Ovary (tissue), 7 donors: ENCODE measurements at regions not wholly inside any gene's neighbourhood (a gene's known extent, or its start where the extent isn't known, plus 50 kb on each side); places are given as distances from the start of the nearest gene placed in this dataset.
A peak's percentile ranks its signal among the peaks of the same experiment; 100 is the strongest.

Source experiments
- DNase-seq, 5 donors: peaks; one replicate each; pipeline ENCODE4 v3.0.0-alpha.2; 2019 to 2020
- H3K27ac ChIP-seq, 2 donors: fragments of 200-600 bp; one replicate each; pipeline versions ENCODE4 v1.5.1 to v1.8.0; 2019 to 2022
- H3K27me3 ChIP-seq: fragments of 200-600 bp; one replicate; pipeline ENCODE4 v1.8.0; 2022
- H3K36me3 ChIP-seq: fragments of 200-600 bp; sonication (generic); one replicate; pipeline ENCODE4 v1.5.1; 2019
- H3K4me1 ChIP-seq: one replicate; pipeline ENCODE4 v1.8.1; 2013; ENCODE audit warnings: mild to moderate bottlenecking, moderate library complexity; ENCODE audit not compliant: insufficient read depth
- H3K4me3 ChIP-seq: fragments of 200-600 bp; sonication (generic); one replicate; pipeline ENCODE4 v1.5.1; 2017
- H3K9me3 ChIP-seq, 2 donors: fragments of 200-600 bp in 1 of 2; sonication (generic) in 1 of 2; one replicate each; pipeline versions ENCODE4 v1.5.1 to v1.8.1; 2013 to 2019; ENCODE audit warnings: mild to moderate bottlenecking in 1 of 2, moderate library complexity in 1 of 2
- EP300 ChIP-seq: sonication (generic); formaldehyde crosslinking; IDR thresholded peaks from one replicate; pipeline ENCODE4 v1.6.1; 2017; ENCODE audit warnings: antibody characterized with exemption
- POLR2A ChIP-seq: fragments of 450-650 bp; IDR thresholded peaks from one replicate; pipeline ENCODE4 v1.6.1; 2017; ENCODE audit warnings: antibody characterized with exemption, mild to moderate bottlenecking, moderate library complexity
- WGBS, 3 donors: extraction: QIAGEN DNeasy Blood & Tissue Kit in 1 of 3; methylation state at CpG; one replicate each; pipeline versions ENCODE4 v1.1.5 to v1.1.7; 2013 to 2017; 5-methylcytosine and 5-hydroxymethylcytosine counted together
- intact Hi-C, 4 donors: fragments of 100-400 bp; cut with DNase I; formaldehyde crosslinking; loops; one replicate each; pipeline versions ENCODE4 v1.11.0 to v1.15.1; 2022 to 2023
- TF ChIP-seq, protein P1 (sequence below), 3 donors: fragments of 450-650 bp in 2 of 3; fragments of 200-600 bp in 1 of 3; IDR thresholded peaks; one replicate each; pipeline versions ENCODE4 v1.5.1 to v1.8.0; 2016 to 2022; ENCODE audit warnings: antibody characterized with exemption in 3 of 3, mild to moderate bottlenecking in 1 of 3
- donor health status: DM: no; HTN: no; CAD: no; lungs with moderate emphysema.
- donor health status: DM: no; HTN: no; CAD: no.
- donor health status: Bipolar disorder and iron deficiency.
- donor health status: DM: no; HTN: no; CAD: no.
- donor health status: DM: yes; HTN: yes; CAD: no.

DNA sequence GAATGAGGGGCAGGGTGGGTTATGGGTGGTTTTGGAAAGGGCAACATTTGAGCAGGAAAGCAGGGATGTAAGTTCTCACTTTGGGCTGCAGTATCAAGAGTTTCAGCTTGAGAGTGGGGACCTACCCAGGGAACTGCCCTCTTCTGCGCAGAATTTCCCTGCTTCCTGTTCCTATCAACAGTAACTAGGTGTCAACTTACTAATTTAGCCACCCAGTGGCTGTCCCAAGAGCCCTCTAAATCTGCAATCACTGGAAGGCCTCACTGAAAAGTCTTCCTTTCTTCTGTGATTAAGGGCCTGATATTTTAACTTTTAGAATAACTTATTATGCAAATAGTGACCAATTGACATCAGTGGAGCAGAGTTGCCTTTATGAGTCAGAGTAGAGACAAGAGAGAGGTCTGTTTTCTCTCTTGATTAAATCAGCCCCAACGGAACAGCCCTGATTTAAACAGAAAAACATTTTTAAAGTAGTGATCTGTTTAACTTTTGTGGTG, 118.2 kb upstream of the RIPOR2 start:
- Histone ChIP-seq H3K4me3 (no peak overlapping the region), H3K27me3 (no peaks in the 10 kb centered on the region), H3K9me3 (no peaks in the 10 kb centered on the region), H3K4me1 (no peaks in the 10 kb centered on the region), H3K27ac (no peak overlapping the region), H3K36me3 (no peaks in the 10 kb centered on the region)
- intact Hi-C loops = no loop called here
- no peak for TF ChIP-seq EP300
- TF ChIP-seq, protein P1, sequence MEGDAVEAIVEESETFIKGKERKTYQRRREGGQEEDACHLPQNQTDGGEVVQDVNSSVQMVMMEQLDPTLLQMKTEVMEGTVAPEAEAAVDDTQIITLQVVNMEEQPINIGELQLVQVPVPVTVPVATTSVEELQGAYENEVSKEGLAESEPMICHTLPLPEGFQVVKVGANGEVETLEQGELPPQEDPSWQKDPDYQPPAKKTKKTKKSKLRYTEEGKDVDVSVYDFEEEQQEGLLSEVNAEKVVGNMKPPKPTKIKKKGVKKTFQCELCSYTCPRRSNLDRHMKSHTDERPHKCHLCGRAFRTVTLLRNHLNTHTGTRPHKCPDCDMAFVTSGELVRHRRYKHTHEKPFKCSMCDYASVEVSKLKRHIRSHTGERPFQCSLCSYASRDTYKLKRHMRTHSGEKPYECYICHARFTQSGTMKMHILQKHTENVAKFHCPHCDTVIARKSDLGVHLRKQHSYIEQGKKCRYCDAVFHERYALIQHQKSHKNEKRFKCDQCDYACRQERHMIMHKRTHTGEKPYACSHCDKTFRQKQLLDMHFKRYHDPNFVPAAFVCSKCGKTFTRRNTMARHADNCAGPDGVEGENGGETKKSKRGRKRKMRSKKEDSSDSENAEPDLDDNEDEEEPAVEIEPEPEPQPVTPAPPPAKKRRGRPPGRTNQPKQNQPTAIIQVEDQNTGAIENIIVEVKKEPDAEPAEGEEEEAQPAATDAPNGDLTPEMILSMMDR (IDR thresholded peaks at IDR 0.05) = peak in 1 of 3 donors; percentile 17
- no peak for DNase-seq
- WGBS, 3 donors = 27 to 49% (median 39%) methylated on average over 2 of the region's 2 CpGs

DNA sequence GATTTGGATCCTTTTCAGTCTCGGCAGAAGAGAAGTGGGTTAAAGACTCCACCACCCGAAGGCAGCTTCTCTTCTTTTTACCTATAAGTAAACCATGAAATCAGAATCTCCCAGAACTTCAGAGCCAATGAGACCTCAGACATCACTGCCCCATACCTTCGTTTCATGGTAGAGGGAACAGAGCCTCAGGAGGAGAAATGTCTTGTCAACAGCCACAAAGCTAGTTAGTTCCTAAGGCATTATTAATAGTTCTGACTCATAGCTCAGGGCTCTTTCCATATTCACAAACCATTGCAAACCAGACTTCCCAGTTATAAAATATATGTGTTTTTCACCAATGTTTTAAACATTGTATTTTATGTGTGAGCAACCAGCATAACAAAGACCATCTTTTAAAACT, 118.7 kb upstream of the RIPOR2 start:
- DNase-seq = no peak
- 41 to 58% (median 57%) methylated on average over 3 of the region's 3 CpGs for WGBS, 3 donors
- H3K4me1 ChIP-seq = no peaks in the 10 kb centered on the region
- TF ChIP-seq POLR2A (no peak), EP300 (no peak)
- TF ChIP-seq, protein P1 (IDR thresholded peaks at IDR 0.05) = no peak
- no peaks in the 10 kb centered on the region for H3K36me3 ChIP-seq
- H3K4me3 ChIP-seq = no peak overlapping the region
- no peaks in the 10 kb centered on the region for H3K27me3 ChIP-seq
- H3K9me3 ChIP-seq = no peaks in the 10 kb centered on the region
- intact Hi-C loops = no loop called here
- no peak overlapping the region for H3K27ac ChIP-seq

DNA sequence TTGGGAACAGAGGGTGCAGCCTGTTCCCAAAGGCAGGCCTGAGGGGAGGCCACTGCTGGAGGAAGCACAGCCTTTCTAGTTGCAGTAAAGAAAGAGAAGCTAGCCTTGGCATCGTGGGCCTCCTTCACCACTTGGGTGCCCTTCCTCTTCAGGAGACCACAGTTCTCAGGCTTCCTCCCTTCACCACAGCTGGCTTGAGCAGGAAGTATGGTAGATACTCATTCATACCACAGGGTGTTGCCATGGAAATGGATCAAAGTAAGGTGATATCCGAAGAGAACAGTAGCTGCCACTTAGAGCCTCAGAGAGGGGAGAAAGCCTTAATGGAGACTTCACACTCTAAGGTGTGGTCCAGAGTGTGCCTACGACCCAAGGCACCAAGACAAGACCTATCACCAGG, 120.4 kb upstream of the RIPOR2 start:
- intact Hi-C loops = no loop called here
- no peak for DNase-seq
- no peaks in the 10 kb centered on the region for H3K9me3 ChIP-seq
- H3K27ac ChIP-seq = no peak overlapping the region
- H3K4me1 ChIP-seq = peaks cover under 1% of the 10 kb centered on the region
- no peaks in the 10 kb centered on the region for H3K27me3 ChIP-seq
- WGBS, 3 donors = 83 to 88% (median 87%) methylated on average over 3 of the region's 3 CpGs
- TF ChIP-seq, protein P1 (IDR thresholded peaks at IDR 0.05) = no peak
- TF ChIP-seq EP300 (no peak), POLR2A (no peak)
- no peak overlapping the region for H3K4me3 ChIP-seq
- H3K36me3 ChIP-seq = no peaks in the 10 kb centered on the region

DNA sequence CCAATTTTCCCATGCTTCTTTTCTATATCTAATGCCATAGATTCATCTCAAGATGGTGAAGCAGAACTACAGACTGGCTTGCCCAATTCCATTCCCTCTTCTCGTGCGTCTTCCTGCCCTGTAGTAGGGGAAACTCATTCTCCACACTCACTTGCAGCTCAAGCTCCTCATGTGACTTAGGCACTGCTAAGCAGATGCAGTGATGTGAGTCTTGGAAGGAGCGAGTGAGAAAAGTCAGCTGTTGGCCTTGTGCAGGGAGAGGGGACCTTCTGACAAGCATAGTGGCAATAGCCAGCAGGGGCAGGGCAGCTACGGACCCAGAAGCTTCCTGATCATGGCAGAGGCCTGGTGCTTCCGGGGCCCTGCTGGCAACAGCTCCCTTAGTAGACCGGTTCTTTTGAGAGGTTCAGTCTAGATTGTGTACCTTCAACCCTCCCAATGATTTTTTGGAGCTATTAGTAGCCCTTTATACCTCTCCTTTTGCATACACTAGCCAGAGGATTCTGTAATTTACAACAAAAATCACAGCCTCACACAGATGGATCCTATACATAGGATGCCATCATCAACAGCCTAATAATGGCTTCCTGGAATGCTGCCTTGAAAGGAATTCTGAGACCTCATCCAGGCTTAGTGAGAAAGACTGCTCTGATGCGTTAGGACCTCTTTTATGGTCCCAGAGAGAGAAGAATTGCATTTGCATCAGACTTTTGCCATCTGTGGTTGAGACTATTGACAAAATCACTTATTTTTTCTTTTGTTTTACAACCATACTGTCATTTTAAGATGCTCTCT, 121.5 kb upstream of the RIPOR2 start:
- no peak for DNase-seq
- H3K27me3 ChIP-seq = no peaks in the 10 kb centered on the region
- H3K4me3 ChIP-seq = no peak overlapping the region
- 89 to 92% (median 91%) methylated on average over 7 of the region's 7 CpGs for WGBS, 3 donors
- no peaks in the 10 kb centered on the region for H3K9me3 ChIP-seq
- H3K4me1 ChIP-seq = peaks cover 5% of the 10 kb centered on the region
- no peak overlapping the region for H3K27ac ChIP-seq
- H3K36me3 ChIP-seq = no peaks in the 10 kb centered on the region
- intact Hi-C loops = no loop called here
- TF ChIP-seq, protein P1 (IDR thresholded peaks at IDR 0.05) = no peak
- TF ChIP-seq EP300 = no peak
- TF ChIP-seq POLR2A = no peak
